WERI-Rb-1 (cell line): ENCODE measurements at regions not wholly inside any gene's neighbourhood (a gene's known extent, or its start where the extent isn't known, plus 50 kb on each side); places are given as distances from the start of the nearest gene placed in this dataset.

ENCODE experiments used
- DNase-seq: peaks from one replicate; pipeline ENCODE4 v3.0.0-alpha.2; 2020
- H3K27ac ChIP-seq: fragments of 250-450 bp; sonication (Bioruptor Pico); 2 replicates; pipeline ENCODE4 v1.5.1; 2020; ENCODE audit warnings: mild to moderate bottlenecking, moderate library complexity
- H3K27me3 ChIP-seq: fragments of 250-450 bp; sonication (Bioruptor Pico); 2 replicates; pipeline ENCODE4 v1.5.1; 2021; ENCODE audit warnings: mild to moderate bottlenecking, low read depth, moderate library complexity; ENCODE audit not compliant: insufficient read depth, severe bottlenecking
- H3K36me3 ChIP-seq: fragments of 250-450 bp; sonication (Bioruptor Pico); 2 replicates; pipeline ENCODE4 v1.5.1; 2020; ENCODE audit warnings: mild to moderate bottlenecking, moderate library complexity
- H3K4me3 ChIP-seq: 2 replicates; pipeline ENCODE4 v1.5.1; 2011; ENCODE audit warnings: low read depth, mild to moderate bottlenecking, control low read depth, low read length
- H3K9me3 ChIP-seq: fragments of 250-450 bp; sonication (Bioruptor Pico); 2 replicates; pipeline ENCODE4 v1.5.1; 2021; ENCODE audit warnings: mild to moderate bottlenecking, moderate library complexity; ENCODE audit not compliant: severe bottlenecking
- TF ChIP-seq, protein P1 (sequence below): IDR thresholded peaks from 2 replicates; pipeline ENCODE4 v1.5.1; 2011; ENCODE audit warnings: low read depth, mild to moderate bottlenecking, control low read depth, inconsistent platforms, low read length

- TF ChIP-seq, protein P1, sequence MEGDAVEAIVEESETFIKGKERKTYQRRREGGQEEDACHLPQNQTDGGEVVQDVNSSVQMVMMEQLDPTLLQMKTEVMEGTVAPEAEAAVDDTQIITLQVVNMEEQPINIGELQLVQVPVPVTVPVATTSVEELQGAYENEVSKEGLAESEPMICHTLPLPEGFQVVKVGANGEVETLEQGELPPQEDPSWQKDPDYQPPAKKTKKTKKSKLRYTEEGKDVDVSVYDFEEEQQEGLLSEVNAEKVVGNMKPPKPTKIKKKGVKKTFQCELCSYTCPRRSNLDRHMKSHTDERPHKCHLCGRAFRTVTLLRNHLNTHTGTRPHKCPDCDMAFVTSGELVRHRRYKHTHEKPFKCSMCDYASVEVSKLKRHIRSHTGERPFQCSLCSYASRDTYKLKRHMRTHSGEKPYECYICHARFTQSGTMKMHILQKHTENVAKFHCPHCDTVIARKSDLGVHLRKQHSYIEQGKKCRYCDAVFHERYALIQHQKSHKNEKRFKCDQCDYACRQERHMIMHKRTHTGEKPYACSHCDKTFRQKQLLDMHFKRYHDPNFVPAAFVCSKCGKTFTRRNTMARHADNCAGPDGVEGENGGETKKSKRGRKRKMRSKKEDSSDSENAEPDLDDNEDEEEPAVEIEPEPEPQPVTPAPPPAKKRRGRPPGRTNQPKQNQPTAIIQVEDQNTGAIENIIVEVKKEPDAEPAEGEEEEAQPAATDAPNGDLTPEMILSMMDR: no peak
- H3K27ac ChIP-seq: no peak overlapping the region
- H3K27me3 ChIP-seq: no peaks in the 10 kb centered on the region
- H3K9me3 ChIP-seq: no peaks in the 10 kb centered on the region
- H3K4me3 ChIP-seq: no peak overlapping the region
- DNase-seq: no peak
- no peaks in the 10 kb centered on the region for H3K36me3 ChIP-seq
These were observed 478.0 kb downstream of the NAV3 start for GRCh38 chr12:78308701-78309100.

- no peak overlapping the region for H3K4me3 ChIP-seq
- no peaks in the 10 kb centered on the region for H3K27me3 ChIP-seq
- no peaks in the 10 kb centered on the region for H3K9me3 ChIP-seq
- H3K27ac ChIP-seq: no peak overlapping the region
- H3K36me3 ChIP-seq: no peaks in the 10 kb centered on the region
- DNase-seq: no peak
- TF ChIP-seq, protein P1: no peak
These were observed 484.3 kb downstream of the NAV3 start for GRCh38 chr12:78315028-78315427.

- Histone ChIP-seq H3K36me3 (no peaks in the 10 kb centered on the region), H3K27ac (no peak overlapping the region), H3K9me3 (no peaks in the 10 kb centered on the region), H3K4me3 (no peak overlapping the region), H3K27me3 (no peaks in the 10 kb centered on the region)
- DNase-seq: no peak
- TF ChIP-seq, protein P1: no peak
These were observed 485.4 kb downstream of the NAV3 start for GRCh38 chr12:78316136-78316535.

- Histone ChIP-seq H3K4me3 (no peak overlapping the region), H3K9me3 (no peaks in the 10 kb centered on the region), H3K27ac (no peak overlapping the region), H3K36me3 (no peaks in the 10 kb centered on the region), H3K27me3 (no peaks in the 10 kb centered on the region)
- no peak for DNase-seq
- TF ChIP-seq, protein P1: no peak
These were observed 486.2 kb downstream of the NAV3 start for GRCh38 chr12:78316631-78317468.

DNA sequence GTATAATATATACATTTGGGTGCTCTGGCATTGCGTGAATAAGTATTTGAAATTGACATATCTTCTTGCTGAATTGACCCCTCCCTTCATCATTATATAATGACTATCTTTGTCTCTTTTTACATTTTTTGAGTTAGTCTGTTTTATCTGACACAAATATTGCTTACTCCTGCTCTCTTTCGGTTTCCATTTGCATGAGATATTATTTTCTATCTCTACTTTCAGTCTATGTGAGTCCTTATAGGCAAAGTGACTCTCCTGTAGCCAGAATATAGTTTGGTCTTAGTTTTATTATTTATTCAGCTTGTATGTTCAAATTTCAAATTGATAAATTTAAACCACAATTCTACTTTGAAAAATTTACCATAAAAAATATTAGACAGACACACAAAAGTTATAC is 491.0 kb downstream of the NAV3 start:
- no peaks in the 10 kb centered on the region for H3K9me3 ChIP-seq
- H3K27me3 ChIP-seq: no peaks in the 10 kb centered on the region
- H3K4me3 ChIP-seq: no peak overlapping the region
- H3K36me3 ChIP-seq: no peaks in the 10 kb centered on the region
- H3K27ac ChIP-seq: no peak overlapping the region
- DNase-seq: no peak
- TF ChIP-seq, protein P1: no peak

- no peak for DNase-seq
- Histone ChIP-seq H3K4me3 (no peak overlapping the region), H3K27ac (no peak overlapping the region), H3K9me3 (no peaks in the 10 kb centered on the region), H3K27me3 (no peaks in the 10 kb centered on the region), H3K36me3 (no peaks in the 10 kb centered on the region)
- TF ChIP-seq, protein P1: no peak
These were observed 492.5 kb downstream of the NAV3 start for GRCh38 chr12:78323226-78323625.
